A549 (cell line): ENCODE measurements at regions not wholly inside any gene's neighbourhood (a gene's known extent, or its start where the extent isn't known, plus 50 kb on each side); places are given as distances from the start of the nearest gene placed in this dataset.
"Not testable (repeated sequence)": the region's sequence is repeated elsewhere in the genome, so short reads cannot be mapped to it uniquely, and the experiment has no call there.

Experiments
- ATAC-seq, 2 experiments: fragments of 200-7000 bp in 1 of 2; fragments of >200 bp in 1 of 2; cut with Nextera tagmentation in 1 of 2; cut with Tn5 transposase in 1 of 2; 3 replicates each; pipeline versions ENCODE4 v1.8.0 to v1.9.1; 2018 to 2020; ENCODE audit warnings: mild to moderate bottlenecking in 1 of 2, moderate library complexity in 1 of 2
- CTCF ChIA-PET: fragments of 300-600 bp; sonication (Branson Sonifier 250); formaldehyde crosslinking; extraction: SDS; loops from one replicate; lab custom pipeline; 2021; ENCODE audit warnings: antibody characterized with exemption, inconsistent platforms; lab: Yijun Ruan, JAX
- POLR2A ChIA-PET: fragments of 350-600 bp; formaldehyde crosslinking; extraction: SDS; loops from one replicate; lab custom pipeline; 2021; ENCODE audit warnings: antibody characterized with exemption, inconsistent platforms; lab: Yijun Ruan, JAX
- DNase-seq, 2 experiments: peaks; one replicate each; pipeline versions ENCODE4 v3.0.0 to v3.0.0-alpha.2; 2011 to 2016; ENCODE audit warnings: low read depth in 1 of 2, low spot score in 1 of 2
- FAIRE-seq: peaks from 2 replicates; lab custom pipeline; 2011; peaks lifted over from hg19 to GRCh38; lab: Jason Lieb, UNC
- H3K27ac ChIP-seq, 2 experiments: fragments of >200 bp; sonication (Bioruptor Twin); formaldehyde crosslinking; 3 replicates each; pipeline ENCODE4 v1.5.1; 2016 to 2017
- H3K4me1 ChIP-seq: fragments of >200 bp; sonication (Bioruptor Twin); formaldehyde crosslinking; 3 replicates; pipeline ENCODE4 v1.6.1; 2016
- H3K4me2 ChIP-seq: fragments of >200 bp; sonication (Bioruptor Twin); formaldehyde crosslinking; 3 replicates; pipeline ENCODE4 v1.6.1; 2016
- H3K4me3 ChIP-seq: fragments of >200 bp; sonication (Bioruptor Twin); formaldehyde crosslinking; 3 replicates; pipeline ENCODE4 v1.5.1; 2016
- H3K9me3 ChIP-seq: fragments of >200 bp; sonication (Bioruptor Twin); formaldehyde crosslinking; 3 replicates; pipeline ENCODE4 v1.6.1; 2016
- CBX2 ChIP-seq: fragments of 200-600 bp; sonication (generic); IDR thresholded peaks from 2 replicates; pipeline ENCODE4 v1.6.1; 2016; ENCODE audit warnings: low read depth, mild to moderate bottlenecking, borderline replicate concordance
- CEBPB ChIP-seq, 2 experiments: fragments of >200 bp in 1 of 2; sonication (Bioruptor Twin) in 1 of 2; formaldehyde crosslinking in 1 of 2; IDR thresholded peaks; 2 replicates each; pipeline ENCODE4 v1.6.1; 2012 to 2016
- CHD4 ChIP-seq: fragments of 200-600 bp; sonication (generic); IDR thresholded peaks from 2 replicates; pipeline ENCODE4 v1.6.1; 2016; ENCODE audit warnings: antibody characterized with exemption, mild to moderate bottlenecking, borderline replicate concordance
- EHMT2 ChIP-seq: fragments of 200-600 bp; sonication (generic); IDR thresholded peaks from 2 replicates; pipeline ENCODE4 v1.6.1; 2016; ENCODE audit warnings: antibody characterized with exemption, low read depth, mild to moderate bottlenecking, moderate library complexity
- HES2 ChIP-seq: fragments of >200 bp; sonication (Bioruptor Twin); formaldehyde crosslinking; IDR thresholded peaks from 2 replicates; pipeline ENCODE4 v1.6.1; 2016
- HEYL ChIP-seq: fragments of 250-450 bp; sonication (Bioruptor Pico); IDR thresholded peaks from 2 replicates; pipeline ENCODE4 v1.8.0; 2021; ENCODE audit warnings: mild to moderate bottlenecking, moderate library complexity
- HOXB5 ChIP-seq: fragments of 250-450 bp; sonication (Bioruptor Pico); IDR thresholded peaks from 2 replicates; pipeline ENCODE4 v1.5.0; 2020; ENCODE audit warnings: mild to moderate bottlenecking, moderate library complexity
- KDM5A ChIP-seq: fragments of 200-600 bp; sonication (generic); IDR thresholded peaks from 2 replicates; pipeline ENCODE4 v1.6.1; 2016; ENCODE audit warnings: antibody characterized with exemption, mild to moderate bottlenecking
- MAFK ChIP-seq: fragments of 450-650 bp; IDR thresholded peaks from 2 replicates; pipeline ENCODE4 v1.6.1; 2014; ENCODE audit not compliant: partially characterized antibody
- MAX ChIP-seq: IDR thresholded peaks from 2 replicates; pipeline ENCODE4 v1.6.1; 2012
- MYC ChIP-seq: IDR thresholded peaks from 2 replicates; pipeline ENCODE4 v1.6.1; 2012; ENCODE audit warnings: mild to moderate bottlenecking, inconsistent platforms, low read length, improper control_type of control experiment, borderline replicate concordance
- NR3C1 ChIP-seq: fragments of >200 bp; sonication (Bioruptor Twin); formaldehyde crosslinking; IDR thresholded peaks from 3 replicates; pipeline ENCODE4 v1.6.1; 2017
- RCOR1 ChIP-seq: fragments of 150-350 bp; IDR thresholded peaks from 2 replicates; pipeline ENCODE4 v1.6.1; 2014; ENCODE audit warnings: antibody characterized with exemption, low read length, low read depth
- REST ChIP-seq: fragments of 200-600 bp; sonication (generic); IDR thresholded peaks from 2 replicates; pipeline ENCODE4 v1.6.1; 2016; ENCODE audit warnings: antibody characterized with exemption, mild to moderate bottlenecking, moderate library complexity
- RNF2 ChIP-seq: fragments of 200-600 bp; sonication (generic); IDR thresholded peaks from 2 replicates; pipeline ENCODE4 v1.6.1; 2016; ENCODE audit warnings: low read depth, mild to moderate bottlenecking, antibody characterized with exemption, moderate library complexity, borderline replicate concordance
- TFCP2L1 ChIP-seq: fragments of 250-450 bp; sonication (Bioruptor Pico); IDR thresholded peaks from 2 replicates; pipeline ENCODE4 v1.5.0; 2021; ENCODE audit warnings: mild to moderate bottlenecking
- USF2 ChIP-seq: fragments of 450-650 bp; IDR thresholded peaks from 2 replicates; pipeline ENCODE4 v1.6.1; 2014; ENCODE audit warnings: antibody characterized with exemption
- ZNF302 ChIP-seq: fragments of 250-450 bp; sonication (Bioruptor Pico); IDR thresholded peaks from 2 replicates; pipeline ENCODE4 v1.9.0; 2021; ENCODE audit warnings: inconsistent platforms, mild to moderate bottlenecking, moderate library complexity
- ZSCAN20 ChIP-seq: fragments of 250-450 bp; sonication (Bioruptor Pico); IDR thresholded peaks from 2 replicates; pipeline ENCODE4 v1.8.0; 2022; ENCODE audit warnings: mild to moderate bottlenecking, moderate library complexity
- WGBS: methylation state at CpG from one replicate; pipeline ENCODE4 v1.1.6; 2017; ENCODE audit errors: missing lambda C conversion rate; 5-methylcytosine and 5-hydroxymethylcytosine counted together

GRCh38 chr20:51997281-51997936, 194.2 kb downstream of the ZFP64 start:
- peak; percentile 28 for TF ChIP-seq MAFK
- 77% methylated on average over 4 of the region's 4 CpGs for WGBS
- H3K27ac ChIP-seq, result peak overlapping the region in 1 of 2 experiments; percentile 17; a peak in 1 of 6 replicates
- H3K9me3 ChIP-seq, FAIRE-seq, H3K4me1 ChIP-seq, H3K4me3 ChIP-seq, H3K4me2 ChIP-seq, ATAC-seq, POLR2A ChIA-PET, DNase-seq: not testable (repeated sequence)
- CTCF ChIA-PET, result interaction anchor here (1.1 kb wide), 1 partner anchor 10 kb away, joined by 3 read pairs; no protein-coding TSS in a partner anchor

- Histone ChIP-seq H3K4me2 (no peak overlapping the region), H3K4me3 (no peak overlapping the region), H3K9me3 (no peaks in the 10 kb centered on the region), H3K4me1 (no peaks in the 10 kb centered on the region), H3K27ac (no peak overlapping the region; a peak in 1 of 6 replicates)
- no peak for TF ChIP-seq REST
- FAIRE-seq (no peak), DNase-seq (no peak), ATAC-seq (no peak)
- 61% methylated on average over 3 of the region's 3 CpGs for WGBS
- ChIA-PET POLR2A (no interaction called here), CTCF (no interaction called here)
Measured at GRCh38 chr20:51995551-51995951, 193.2 kb upstream of the SALL4 start.

GRCh38 chr20:51994751-51995417, 192.6 kb upstream of the SALL4 start:
- WGBS, result 89% methylated on average over 10 of the region's 10 CpGs
- H3K9me3 ChIP-seq, result no peaks in the 10 kb centered on the region
- ChIA-PET CTCF (interaction anchor here (0.6 kb wide), 1 partner anchor 135 kb away, joined by 3 read pairs; no protein-coding TSS in a partner anchor), POLR2A (no interaction called here)
- H3K4me3 ChIP-seq, result no peak overlapping the region
- DNase-seq (no peak), ATAC-seq (no peak), FAIRE-seq (no peak)
- no peak overlapping the region for H3K27ac ChIP-seq
- no peaks in the 10 kb centered on the region for H3K4me1 ChIP-seq
- TF ChIP-seq RCOR1, result no peak
- no peak for TF ChIP-seq CBX2
- TF ChIP-seq MYC, result no peak
- no peak for TF ChIP-seq HEYL (CRISPR knock-in tag)
- no peak for TF ChIP-seq CEBPB (IDR thresholded peaks at IDR 0.05)
- no peak for TF ChIP-seq MAX
- TF ChIP-seq ZNF302 (CRISPR knock-in tag), result no peak
- TF ChIP-seq HOXB5 (CRISPR knock-in tag), result no peak
- TF ChIP-seq EHMT2, result no peak
- no peak for TF ChIP-seq ZSCAN20
- no peak overlapping the region for H3K4me2 ChIP-seq

GRCh38 chr20:51987812-51988211, 185.5 kb upstream of the SALL4 start:
- CTCF ChIA-PET, result interaction anchor here (1.1 to 1.6 kb wide), 2 partner anchors 9 to 22 kb away, joined by 3 read pairs; no protein-coding TSS in a partner anchor
- Histone ChIP-seq H3K9me3 (no peaks in the 10 kb centered on the region), H3K27ac (peak overlapping the region; percentile 20 to 91; a peak in 3 of 6 replicates)

More at GRCh38 chr20:51987812-51988211, 185.5 kb upstream of the SALL4 start:
- POLR2A ChIA-PET, result no interaction called here
- TF ChIP-seq NR3C1 (no peak), RNF2 (no peak), TFCP2L1 (CRISPR knock-in tag) (no peak), KDM5A (no peak), USF2 (no peak), HEYL (CRISPR knock-in tag) (no peak), CHD4 (no peak), HES2 (no peak), MAX (no peak), RCOR1 (no peak)
- ATAC-seq (no peak), DNase-seq (peak in 1 of 2 experiments; percentile 17), FAIRE-seq (no peak)
- Histone ChIP-seq H3K4me3 (no peak overlapping the region), H3K4me2 (no peak overlapping the region), H3K4me1 (peaks cover 15% of the 10 kb centered on the region)
